Fibroblast of lung (primary cell): ENCODE measurements at regions not wholly inside any gene's neighbourhood (a gene's known extent, or its start where the extent isn't known, plus 50 kb on each side); places are given as distances from the start of the nearest gene placed in this dataset.

Experiments
- DNase-seq, 2 donors: peaks; one replicate each; pipeline versions ENCODE4 v3.0.0 to v3.0.0-alpha.2; 2010; ENCODE audit warnings: low read depth in 2 of 2
- H2AFZ ChIP-seq: 2 replicates; pipeline ENCODE4 v1.5.1; 2012; ENCODE audit warnings: low read length, control low read depth, inconsistent platforms
- H3K27ac ChIP-seq: 2 replicates; pipeline ENCODE4 v1.5.1; 2011; ENCODE audit warnings: low read length, control low read depth; ENCODE audit not compliant: insufficient read depth
- H3K27me3 ChIP-seq: 2 replicates; pipeline ENCODE4 v1.5.1; 2011; ENCODE audit warnings: mild to moderate bottlenecking, low read length; ENCODE audit not compliant: control insufficient read depth, insufficient read depth
- H3K36me3 ChIP-seq: 2 replicates; pipeline ENCODE4 v1.5.1; 2011; ENCODE audit warnings: low read length; ENCODE audit not compliant: control insufficient read depth, insufficient read depth
- H3K4me1 ChIP-seq: 2 replicates; pipeline ENCODE4 v1.5.1; 2011; ENCODE audit warnings: low read length; ENCODE audit not compliant: control insufficient read depth, insufficient read depth; ENCODE audit errors: extremely low read depth
- H3K4me2 ChIP-seq: 2 replicates; pipeline ENCODE4 v1.5.1; 2011; ENCODE audit warnings: low read length, control low read depth; ENCODE audit not compliant: insufficient read depth; ENCODE audit errors: extremely low read depth
- H3K4me3 ChIP-seq, 4 experiments: fragments of 200-600 bp in 1 of 4; sonication (generic) in 1 of 4; replicated peaks in 1 of 4; 2 replicates each; pipeline ENCODE4 v1.5.1; 2011 to 2016; ENCODE audit warnings: low read length in 4 of 4, low read depth in 3 of 4, mild to moderate bottlenecking in 3 of 4, control low read depth in 2 of 4, inconsistent platforms in 1 of 4, mixed read lengths in 1 of 4; ENCODE audit not compliant: insufficient read depth in 1 of 4; ENCODE audit errors: control extremely low read depth in 1 of 4
- H3K79me2 ChIP-seq: 2 replicates; pipeline ENCODE4 v1.5.1; 2012; ENCODE audit warnings: mild to moderate bottlenecking, low read length, inconsistent platforms; ENCODE audit not compliant: control insufficient read depth, insufficient read depth
- H3K9ac ChIP-seq: 2 replicates; pipeline ENCODE4 v1.5.1; 2011; ENCODE audit warnings: mild to moderate bottlenecking, low read length, control low read depth; ENCODE audit not compliant: insufficient read depth
- H3K9me3 ChIP-seq: 2 replicates; pipeline ENCODE4 v1.5.1; 2012; ENCODE audit warnings: low read depth, low read length; ENCODE audit not compliant: control insufficient read depth, insufficient read depth
- H4K20me1 ChIP-seq: 2 replicates; pipeline ENCODE4 v1.5.1; 2011; ENCODE audit warnings: low read length; ENCODE audit not compliant: control insufficient read depth, insufficient read depth; ENCODE audit errors: extremely low read depth
- CTCF ChIP-seq, 2 donors: IDR thresholded peaks in 1 of 2; conservative IDR thresholded peaks in 1 of 2; 1 replicate in 1 of 2; 2 replicates in 1 of 2; pipeline ENCODE4 v1.5.1; 2011 to 2012; ENCODE audit warnings: low read length in 2 of 2, control low read depth in 1 of 2, inconsistent platforms in 1 of 2, low read depth in 1 of 2, mild to moderate bottlenecking in 1 of 2
- EZH2 ChIP-seq: IDR thresholded peaks from 2 replicates; pipeline ENCODE4 v1.5.1; 2012; ENCODE audit warnings: low read length, control low read depth, mild to moderate bottlenecking; ENCODE audit errors: missing control alignments

GRCh38 chr7:112995059-112995824 is 91.4 kb downstream of the GPR85 start:
- Histone ChIP-seq H3K4me2 (peak overlapping the region; percentile 32), H3K79me2 (no peaks in the 10 kb centered on the region), H4K20me1 (no peaks in the 10 kb centered on the region), H3K9me3 (no peaks in the 10 kb centered on the region), H3K4me3 (no peak overlapping the region), H3K4me1 (peaks cover 3% of the 10 kb centered on the region), H3K27ac (no peak overlapping the region), H2AFZ (peak overlapping the region; percentile 54), H3K9ac (no peak overlapping the region), H3K36me3 (no peaks in the 10 kb centered on the region), H3K27me3 (no peaks in the 10 kb centered on the region)
- no peak for TF ChIP-seq EZH2
- TF ChIP-seq CTCF (conservative IDR thresholded peaks at IDR 0.05 in 1 of 2, IDR thresholded peaks at IDR 0.05 in 1 of 2; ENCODE audit: low read depth in 1 of 2, low read length in 2 of 2) = no peak
- peak; percentile 33 to 92 for DNase-seq

GRCh38 chr7:112994656-112995055 is 92.0 kb downstream of the GPR85 start:
- Histone ChIP-seq H4K20me1 (no peaks in the 10 kb centered on the region), H3K9ac (no peak overlapping the region)

GRCh38 chr7:112990624-112991023 is 96.0 kb downstream of the GPR85 start:
- Histone ChIP-seq H3K36me3 (no peaks in the 10 kb centered on the region), H3K4me2 (no peak overlapping the region), H3K27me3 (no peaks in the 10 kb centered on the region), H4K20me1 (no peaks in the 10 kb centered on the region), H3K27ac (no peak overlapping the region), H3K4me1 (peaks cover 10% of the 10 kb centered on the region), H3K79me2 (no peaks in the 10 kb centered on the region), H3K9me3 (no peaks in the 10 kb centered on the region), H2AFZ (no peak overlapping the region), H3K9ac (no peak overlapping the region), H3K4me3 (no peak overlapping the region)
- TF ChIP-seq CTCF (conservative IDR thresholded peaks at IDR 0.05 in 1 of 2, IDR thresholded peaks at IDR 0.05 in 1 of 2; ENCODE audit: low read depth in 1 of 2, low read length in 2 of 2) = no peak
- TF ChIP-seq EZH2 = no peak
- DNase-seq = peak; percentile 33 to 73

More at GRCh38 chr7:112994656-112995055, 92.0 kb downstream of the GPR85 start:
- Histone ChIP-seq H3K27ac (no peak overlapping the region), H3K27me3 (no peaks in the 10 kb centered on the region), H2AFZ (no peak overlapping the region), H3K4me2 (no peak overlapping the region), H3K36me3 (no peaks in the 10 kb centered on the region), H3K9me3 (no peaks in the 10 kb centered on the region), H3K79me2 (no peaks in the 10 kb centered on the region), H3K4me1 (peaks cover 3% of the 10 kb centered on the region), H3K4me3 (no peak overlapping the region)
- no peak for TF ChIP-seq CTCF (conservative IDR thresholded peaks at IDR 0.05 in 1 of 2, IDR thresholded peaks at IDR 0.05 in 1 of 2; ENCODE audit: low read depth in 1 of 2, low read length in 2 of 2)
- TF ChIP-seq EZH2 = no peak
- peak in 1 of 2 donors; percentile 92 for DNase-seq
